ENCODE measurements at regions not wholly inside any gene's neighbourhood (a gene's known extent, or its start where the extent isn't known, plus 50 kb on each side); places are given as distances from the start of the nearest gene placed in this dataset.
"Not testable (repeated sequence)": the region's sequence is repeated elsewhere in the genome, so short reads cannot be mapped to it uniquely, and the experiment has no call there.

GRCh38 chr16:60078819-60079218 lies 1344.7 kb upstream of the GOT2 start:
- not testable (repeated sequence) for DNase-seq

GRCh38 chr16:60077861-60078260 lies 1343.7 kb upstream of the GOT2 start:
- DNase-seq = no peak

- no peak for DNase-seq
Measured at GRCh38 chr16:60074378-60074777, 1340.3 kb upstream of the GOT2 start.

- no peak for DNase-seq
Measured at GRCh38 chr16:60073376-60073775, 1339.3 kb upstream of the GOT2 start.

GRCh38 chr16:60064026-60064425 lies 1329.9 kb upstream of the GOT2 start:
- DNase-seq = no peak

- no peak for DNase-seq
Measured at GRCh38 chr16:60061396-60061795, 1327.3 kb upstream of the GOT2 start.

- no peak for DNase-seq
Measured at GRCh38 chr16:60060731-60061130, 1326.6 kb upstream of the GOT2 start.

GRCh38 chr16:60059141-60059540 lies 1325.0 kb upstream of the GOT2 start:
- no peak for DNase-seq

GRCh38 chr16:60041671-60042070 lies 1307.6 kb upstream of the GOT2 start:
- no peak for DNase-seq

- no peak for DNase-seq
Measured at GRCh38 chr16:60031740-60032139, 1297.6 kb upstream of the GOT2 start.

GRCh38 chr16:60027351-60027750 lies 1293.2 kb upstream of the GOT2 start:
- no peak for DNase-seq

GRCh38 chr16:60013076-60013475 lies 1279.0 kb upstream of the GOT2 start:
- no peak for DNase-seq

- no peak for DNase-seq
Measured at GRCh38 chr16:60001523-60001922, 1267.4 kb upstream of the GOT2 start.

- no peak for DNase-seq
Measured at GRCh38 chr16:59997706-59998105, 1263.6 kb upstream of the GOT2 start.

GRCh38 chr16:59993101-59993500 lies 1259.0 kb upstream of the GOT2 start:
- no peak for DNase-seq

GRCh38 chr16:59991171-59991570 lies 1257.1 kb upstream of the GOT2 start:
- DNase-seq = no peak

GRCh38 chr16:59988591-59988990 lies 1254.5 kb upstream of the GOT2 start:
- DNase-seq = no peak

- no peak for DNase-seq
Measured at GRCh38 chr16:59975953-59976352, 1241.8 kb upstream of the GOT2 start.

GRCh38 chr16:59973966-59974365 lies 1239.8 kb upstream of the GOT2 start:
- no peak for DNase-seq

GRCh38 chr16:59971264-59971663 lies 1237.1 kb upstream of the GOT2 start:
- no peak for DNase-seq

- DNase-seq = no peak
Measured at GRCh38 chr16:59964232-59964924, 1230.3 kb upstream of the GOT2 start.

- no peak for DNase-seq
Measured at GRCh38 chr16:59959311-59959710, 1225.2 kb upstream of the GOT2 start.

- DNase-seq = no peak
Measured at GRCh38 chr16:59950431-59950830, 1216.3 kb upstream of the GOT2 start.

- not testable (repeated sequence) for DNase-seq
Measured at GRCh38 chr16:59944041-59944440, 1209.9 kb upstream of the GOT2 start.

- no peak for DNase-seq
Measured at GRCh38 chr16:59941594-59941993, 1207.5 kb upstream of the GOT2 start.

All from stimulated activated CD4-positive, alpha-beta T cell treated with anti-CD3 and anti-CD28 coated beads, Interleukin-15, amount 100 ng/mL, for 24 hours (primary cell).